Esophagus muscularis mucosa (tissue), 4 donors: ENCODE measurements at regions not wholly inside any gene's neighbourhood (a gene's known extent, or its start where the extent isn't known, plus 50 kb on each side); places are given as distances from the start of the nearest gene placed in this dataset.
"Not testable (repeated sequence)": the region's sequence is repeated elsewhere in the genome, so short reads cannot be mapped to it uniquely, and the experiment has no call there.

Source experiments
- DNase-seq: peaks from one replicate; pipeline ENCODE4 v3.0.0-alpha.2; 2017; ENCODE audit errors: extremely low spot score
- H3K27ac ChIP-seq, 4 donors: fragments of 200-600 bp; sonication (generic); replicated peaks in 1 of 4; 1 replicate in 3 of 4; 2 replicates in 1 of 4; pipeline ENCODE4 v1.5.1; 2016 to 2019; ENCODE audit warnings: mild to moderate bottlenecking in 1 of 4
- H3K27me3 ChIP-seq, 4 donors: fragments of 200-600 bp; sonication (generic); one replicate each; pipeline versions ENCODE4 v1.5.1 to v1.6.0; 2016 to 2019
- H3K36me3 ChIP-seq, 4 donors: fragments of 200-600 bp; sonication (generic); one replicate each; pipeline ENCODE4 v1.5.1; 2016 to 2019
- H3K4me1 ChIP-seq, 4 donors: fragments of 200-600 bp; sonication (generic); one replicate each; pipeline ENCODE4 v1.5.1; 2016 to 2019
- H3K4me3 ChIP-seq, 4 donors: fragments of 200-600 bp; sonication (generic); 1 replicate in 2 of 4; 2 replicates in 2 of 4; pipeline ENCODE4 v1.5.1; 2016 to 2019; ENCODE audit warnings: mild to moderate bottlenecking in 4 of 4, moderate library complexity in 1 of 4
- H3K9me3 ChIP-seq, 4 donors: fragments of 200-600 bp; sonication (generic); 1 replicate in 3 of 4; 2 replicates in 1 of 4; pipeline ENCODE4 v1.5.1; 2016 to 2019
- CTCF ChIP-seq, 3 experiments: fragments of 200-600 bp in 2 of 3; fragments of 450-650 bp in 1 of 3; sonication (generic) in 2 of 3; IDR thresholded peaks; one replicate each; pipeline ENCODE4 v1.5.1; 2017 to 2019; ENCODE audit warnings: antibody characterized with exemption in 3 of 3, mild to moderate bottlenecking in 2 of 3, moderate library complexity in 1 of 3
- EP300 ChIP-seq: sonication (generic); formaldehyde crosslinking; IDR thresholded peaks from one replicate; pipeline ENCODE4 v1.6.1; 2017; ENCODE audit warnings: antibody characterized with exemption
- POLR2A ChIP-seq: fragments of 450-650 bp; IDR thresholded peaks from one replicate; pipeline ENCODE4 v1.6.1; 2017; ENCODE audit warnings: antibody characterized with exemption, moderate library complexity, mild to moderate bottlenecking, low read depth
- POLR2AphosphoS5 ChIP-seq, 2 donors: sonication (generic); formaldehyde crosslinking; IDR thresholded peaks; one replicate each; pipeline ENCODE4 v1.6.1; 2017; ENCODE audit warnings: antibody characterized with exemption in 2 of 2
- WGBS: methylation state at CpG from one replicate; pipeline ENCODE4 v1.1.5; 2018; 5-methylcytosine and 5-hydroxymethylcytosine counted together
- intact Hi-C: fragments of 100-400 bp; cut with DNase I; formaldehyde crosslinking; loops from one replicate; pipeline ENCODE4 v1.15.1; 2023

- H3K4me3 ChIP-seq, result no peak overlapping the region
- H3K27me3 ChIP-seq, result no peaks in the 10 kb centered on the region
- no peaks in the 10 kb centered on the region for H3K9me3 ChIP-seq
- no peaks in the 10 kb centered on the region for H3K4me1 ChIP-seq
- no peaks in the 10 kb centered on the region for H3K36me3 ChIP-seq
- TF ChIP-seq POLR2AphosphoS5 (IDR thresholded peaks at IDR 0.05) (no peak), CTCF (IDR thresholded peaks at IDR 0.05) (no peak)
- 77% methylated on average over 12 of the region's 12 CpGs for whole genome bisulfite sequencing
- DNase-seq, result no peak
- no peak overlapping the region for H3K27ac ChIP-seq
- intact Hi-C loops, result no loop called here
These were observed 1194.6 kb upstream of the WWC1 start for GRCh38 chr5:167096816-167097215.

GRCh38 chr5:167104351-167104750, 1187.1 kb upstream of the WWC1 start:
- Histone ChIP-seq H3K4me1 (peaks cover 0 to 5% (median 2%) of the 10 kb centered on the region in 4 donors), H3K27me3 (no peaks in the 10 kb centered on the region), H3K4me3 (no peak overlapping the region), H3K27ac (no peak overlapping the region), H3K9me3 (no peaks in the 10 kb centered on the region), H3K36me3 (no peaks in the 10 kb centered on the region)
- TF ChIP-seq CTCF (IDR thresholded peaks at IDR 0.05) (no peak), POLR2A (no peak), EP300 (no peak), POLR2AphosphoS5 (IDR thresholded peaks at IDR 0.05) (no peak)
- intact Hi-C loops, result no loop called here
- 89% methylated on average over 4 of the region's 4 CpGs for WGBS
- no peak for DNase-seq

- no peak overlapping the region for H3K27ac ChIP-seq
- H3K36me3 ChIP-seq, result no peaks in the 10 kb centered on the region
- TF ChIP-seq POLR2A, result no peak
- no peak for TF ChIP-seq EP300
- TF ChIP-seq CTCF (IDR thresholded peaks at IDR 0.05), result no peak
- TF ChIP-seq POLR2AphosphoS5 (IDR thresholded peaks at IDR 0.05), result no peak
- H3K4me3 ChIP-seq, result no peak overlapping the region
- DNase-seq, result no peak
- H3K9me3 ChIP-seq, result no peaks in the 10 kb centered on the region
- WGBS, result 28% methylated on average over 2 of the region's 2 CpGs
- intact Hi-C loops, result no loop called here
- H3K27me3 ChIP-seq, result no peaks in the 10 kb centered on the region
- H3K4me1 ChIP-seq, result peaks cover 0 to 5% (median 2%) of the 10 kb centered on the region in 4 donors
These were observed 1185.5 kb upstream of the WWC1 start for GRCh38 chr5:167105941-167106340.

- intact Hi-C loops, result no loop called here
- Histone ChIP-seq H3K4me1 (peaks cover 0 to 5% (median 2%) of the 10 kb centered on the region in 4 donors), H3K27me3 (no peaks in the 10 kb centered on the region), H3K36me3 (no peaks in the 10 kb centered on the region), H3K9me3 (no peaks in the 10 kb centered on the region), H3K4me3 (no peak overlapping the region), H3K27ac (no peak overlapping the region)
- WGBS, result 86% methylated on average over 4 of the region's 4 CpGs
- no peak for DNase-seq
- TF ChIP-seq CTCF (IDR thresholded peaks at IDR 0.05), result no peak
- no peak for TF ChIP-seq POLR2A
- no peak for TF ChIP-seq EP300
- no peak for TF ChIP-seq POLR2AphosphoS5 (IDR thresholded peaks at IDR 0.05)
These were observed 1183.8 kb upstream of the WWC1 start for GRCh38 chr5:167107684-167108083.

GRCh38 chr5:167108266-167108665, 1183.2 kb upstream of the WWC1 start:
- DNase-seq, H3K27ac ChIP-seq, H3K36me3 ChIP-seq, H3K27me3 ChIP-seq, intact Hi-C loops, H3K4me1 ChIP-seq, H3K9me3 ChIP-seq, H3K4me3 ChIP-seq: not testable (repeated sequence)
- 93% methylated on average over 9 of the region's 9 CpGs for WGBS
